Astrocyte (in vitro differentiated cells and primary cell): ENCODE measurements at regions not wholly inside any gene's neighbourhood (a gene's known extent, or its start where the extent isn't known, plus 50 kb on each side); places are given as distances from the start of the nearest gene placed in this dataset.

Experiments
- DNase-seq: peaks from one replicate; pipeline ENCODE4 v3.0.0-alpha.2; 2010; ENCODE audit warnings: low read depth
- FAIRE-seq: peaks from 2 replicates; lab custom pipeline; 2011; peaks lifted over from hg19 to GRCh38; lab: Jason Lieb, UNC
- H2AFZ ChIP-seq: 2 replicates; pipeline ENCODE4 v1.6.0; 2012; ENCODE audit warnings: low read depth, low read length, inconsistent platforms
- H3K27ac ChIP-seq: 2 replicates; pipeline ENCODE4 v1.5.1; 2011; ENCODE audit warnings: low read depth, low read length, inconsistent platforms
- H3K27me3 ChIP-seq: 2 replicates; pipeline ENCODE4 v1.6.0; 2011; ENCODE audit warnings: low read length, inconsistent platforms; ENCODE audit not compliant: insufficient read depth
- H3K36me3 ChIP-seq: 2 replicates; pipeline ENCODE4 v1.5.1; 2011; ENCODE audit warnings: low read length, inconsistent platforms; ENCODE audit not compliant: insufficient read depth
- H3K4me1 ChIP-seq: 2 replicates; pipeline ENCODE4 v1.5.1; 2011; ENCODE audit warnings: low read length, inconsistent platforms; ENCODE audit not compliant: insufficient read depth
- H3K4me2 ChIP-seq: 2 replicates; pipeline ENCODE4 v1.6.0; 2012; ENCODE audit warnings: low read length, inconsistent platforms
- H3K4me3 ChIP-seq: 2 replicates; pipeline ENCODE4 v1.5.1; 2011; ENCODE audit warnings: low read depth, mild to moderate bottlenecking, low read length, inconsistent platforms; ENCODE audit not compliant: insufficient read depth
- H3K79me2 ChIP-seq: 2 replicates; pipeline ENCODE4 v1.6.0; 2012; ENCODE audit warnings: mild to moderate bottlenecking, low read length, inconsistent platforms; ENCODE audit not compliant: insufficient read depth
- H3K9ac ChIP-seq: 2 replicates; pipeline ENCODE4 v1.6.0; 2012; ENCODE audit warnings: mild to moderate bottlenecking, low read length, inconsistent platforms
- H3K9me3 ChIP-seq: 2 replicates; pipeline ENCODE4 v1.5.1; 2012; ENCODE audit warnings: low read depth, mild to moderate bottlenecking, low read length, inconsistent platforms; ENCODE audit not compliant: insufficient read depth
- H4K20me1 ChIP-seq: 2 replicates; pipeline ENCODE4 v1.6.0; 2012; ENCODE audit warnings: low read length, inconsistent platforms; ENCODE audit not compliant: insufficient read depth
- H3K27ac Mint-ChIP-seq: one replicate; pipeline ENCODE4 v1.8.0; 2021; ENCODE audit warnings: mild to moderate bottlenecking, mixed read lengths; ENCODE audit not compliant: unreplicated experiment
- H3K27me3 Mint-ChIP-seq: one replicate; pipeline ENCODE4 v1.8.0; 2021; ENCODE audit warnings: low read depth, mixed read lengths; ENCODE audit not compliant: unreplicated experiment
- H3K36me3 Mint-ChIP-seq: one replicate; pipeline ENCODE4 v1.8.0; 2021; ENCODE audit warnings: low read depth, mixed read lengths; ENCODE audit not compliant: unreplicated experiment
- H3K4me1 Mint-ChIP-seq: one replicate; pipeline ENCODE4 v1.8.0; 2021; ENCODE audit warnings: low read depth, mixed read lengths; ENCODE audit not compliant: unreplicated experiment
- H3K4me3 Mint-ChIP-seq: one replicate; pipeline ENCODE4 v1.8.0; 2021; ENCODE audit warnings: mild to moderate bottlenecking, moderate library complexity, mixed read lengths; ENCODE audit not compliant: unreplicated experiment
- H3K9me3 Mint-ChIP-seq: one replicate; pipeline ENCODE4 v1.8.0; 2021; ENCODE audit warnings: mild to moderate bottlenecking, mixed read lengths; ENCODE audit not compliant: unreplicated experiment
- CTCF ChIP-seq: IDR thresholded peaks from 2 replicates; pipeline ENCODE4 v1.5.1; 2011; ENCODE audit warnings: low read depth, mild to moderate bottlenecking, inconsistent platforms, low read length, moderate library complexity; ENCODE audit not compliant: insufficient read depth
- EZH2 ChIP-seq: IDR thresholded peaks from 2 replicates; pipeline ENCODE4 v1.6.1; 2012; ENCODE audit warnings: mild to moderate bottlenecking, low read length, inconsistent platforms; ENCODE audit not compliant: insufficient read depth

- no peaks in the 10 kb centered on the region for H3K9me3 ChIP-seq
- H3K27me3 Mint-ChIP-seq: no peaks in the 10 kb centered on the region
- DNase-seq (no peak), FAIRE-seq (no peak)
- no peaks in the 10 kb centered on the region for H4K20me1 ChIP-seq
- no peaks in the 10 kb centered on the region for H3K36me3 ChIP-seq
- H3K27me3 ChIP-seq: no peaks in the 10 kb centered on the region
- H3K4me2 ChIP-seq: no peak overlapping the region
- H3K79me2 ChIP-seq: no peaks in the 10 kb centered on the region
- no peak overlapping the region for H3K27ac ChIP-seq
- no peaks in the 10 kb centered on the region for H3K4me1 ChIP-seq
- H3K36me3 Mint-ChIP-seq: peaks cover 2% of the 10 kb centered on the region
- H2AFZ ChIP-seq: no peak overlapping the region
- H3K27ac Mint-ChIP-seq: no peak overlapping the region
- TF ChIP-seq CTCF (no peak), EZH2 (no peak)
- H3K4me1 Mint-ChIP-seq: peaks cover 9% of the 10 kb centered on the region
- no peak overlapping the region for H3K4me3 Mint-ChIP-seq
- no peaks in the 10 kb centered on the region for H3K9me3 Mint-ChIP-seq
- H3K4me3 ChIP-seq: no peak overlapping the region
- no peak overlapping the region for H3K9ac ChIP-seq
Measured at GRCh38 chr2:18639756-18640453, 50.5 kb upstream of the NT5C1B start.
